ENCODE measurements at regions not wholly inside any gene's neighbourhood (a gene's known extent, or its start where the extent isn't known, plus 50 kb on each side); places are given as distances from the start of the nearest gene placed in this dataset.
A peak's percentile ranks its signal among the peaks of the same experiment; 100 is the strongest.

DNA sequence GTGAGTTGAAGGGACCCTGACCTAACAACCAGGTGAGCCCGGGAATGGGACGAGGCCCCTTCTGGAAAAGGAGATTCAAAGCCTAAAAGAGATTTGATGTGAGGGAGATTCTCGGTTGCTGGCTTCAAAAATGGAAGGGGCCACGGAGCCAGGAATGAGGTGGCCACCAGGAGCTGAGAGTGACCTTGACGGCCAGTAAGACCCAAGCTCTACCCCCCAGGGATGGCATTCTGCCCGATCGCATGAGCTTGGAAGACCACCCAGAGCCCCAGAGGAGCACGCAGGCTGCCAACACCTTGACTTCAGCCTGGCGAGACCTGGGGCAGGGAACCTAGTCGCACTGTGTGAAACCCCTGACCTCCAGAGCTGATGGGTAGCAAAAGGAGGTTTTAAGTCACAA is 163.9 kb downstream of the BMP7 start:
- H3K9me3 Mint-ChIP-seq: peaks cover 2% of the 10 kb centered on the region in 2 experiments; a peak in 2 of 5 replicates
- no peak overlapping the region for H2BK120ac ChIP-seq (ENCODE audit: low read depth, low read length, poor library complexity, severe bottlenecking)
- H3K4me3 Mint-ChIP-seq: no peak overlapping the region
- TF ChIP-seq, protein P1, sequence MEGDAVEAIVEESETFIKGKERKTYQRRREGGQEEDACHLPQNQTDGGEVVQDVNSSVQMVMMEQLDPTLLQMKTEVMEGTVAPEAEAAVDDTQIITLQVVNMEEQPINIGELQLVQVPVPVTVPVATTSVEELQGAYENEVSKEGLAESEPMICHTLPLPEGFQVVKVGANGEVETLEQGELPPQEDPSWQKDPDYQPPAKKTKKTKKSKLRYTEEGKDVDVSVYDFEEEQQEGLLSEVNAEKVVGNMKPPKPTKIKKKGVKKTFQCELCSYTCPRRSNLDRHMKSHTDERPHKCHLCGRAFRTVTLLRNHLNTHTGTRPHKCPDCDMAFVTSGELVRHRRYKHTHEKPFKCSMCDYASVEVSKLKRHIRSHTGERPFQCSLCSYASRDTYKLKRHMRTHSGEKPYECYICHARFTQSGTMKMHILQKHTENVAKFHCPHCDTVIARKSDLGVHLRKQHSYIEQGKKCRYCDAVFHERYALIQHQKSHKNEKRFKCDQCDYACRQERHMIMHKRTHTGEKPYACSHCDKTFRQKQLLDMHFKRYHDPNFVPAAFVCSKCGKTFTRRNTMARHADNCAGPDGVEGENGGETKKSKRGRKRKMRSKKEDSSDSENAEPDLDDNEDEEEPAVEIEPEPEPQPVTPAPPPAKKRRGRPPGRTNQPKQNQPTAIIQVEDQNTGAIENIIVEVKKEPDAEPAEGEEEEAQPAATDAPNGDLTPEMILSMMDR (conservative IDR thresholded peaks at IDR 0.05): no peak
- no peak overlapping the region for H3K14ac ChIP-seq (ENCODE audit: insufficient read depth, low read length)
- no peaks in the 10 kb centered on the region; a peak in 1 of 7 replicates for H3K36me3 Mint-ChIP-seq (ENCODE audit: insufficient read depth in 1 of 3, low read depth in 3 of 3)
- no peak overlapping the region for H2BK20ac ChIP-seq (ENCODE audit: low read depth, low read length, poor library complexity, severe bottlenecking)
- no peaks in the 10 kb centered on the region for H3K9me3 ChIP-seq (ENCODE audit: control insufficient read depth, low read depth, low read length)
- no peak overlapping the region for H3K27ac ChIP-seq (ENCODE audit: insufficient read length, low read depth, low read length)
- no peaks in the 10 kb centered on the region for H3K27me3 ChIP-seq (ENCODE audit: insufficient read depth, low read length)
- no CpG with 5 or more reads among the region's 10 CpGs for WGBS (ENCODE audit: extremely low coverage, insufficient read length, low lambda C conversion rate)
- no peak overlapping the region for H3K56ac ChIP-seq (ENCODE audit: insufficient read length, low read depth, low read length)
- no peak overlapping the region for H4K5ac ChIP-seq (ENCODE audit: insufficient read length, low read depth, low read length)
- H2BK12ac ChIP-seq (ENCODE audit: insufficient read length, low read depth, low read length): no peak overlapping the region
- no peak overlapping the region for H3K9ac ChIP-seq (ENCODE audit: extremely low read depth, insufficient read length, low read length)
- H3K79me1 ChIP-seq (ENCODE audit: insufficient read depth, low read depth, low read length, poor library complexity, severe bottlenecking): no peaks in the 10 kb centered on the region
- no peak overlapping the region for H3K18ac ChIP-seq (ENCODE audit: insufficient read length, low read depth, low read length)
- no peak overlapping the region for H3K4me2 ChIP-seq (ENCODE audit: insufficient read depth, insufficient read length, low read length)
- H4K8ac ChIP-seq (replicated peaks; ENCODE audit: insufficient read length, low read depth, low read length): no peak overlapping the region
- no peaks in the 10 kb centered on the region for H3K23me2 ChIP-seq (ENCODE audit: insufficient read length, low read depth, low read length, poor library complexity, severe bottlenecking)
- no peak overlapping the region for H2AFZ ChIP-seq (ENCODE audit: low read length)
- no peak overlapping the region for H2BK15ac ChIP-seq (ENCODE audit: low read depth, low read length)
- no peaks in the 10 kb centered on the region for H4K20me1 ChIP-seq (ENCODE audit: control insufficient read depth, insufficient read depth, insufficient read length)
- no peaks in the 10 kb centered on the region for H3K79me2 ChIP-seq (ENCODE audit: insufficient read depth, low read length)
- no peak overlapping the region for H4K91ac ChIP-seq (ENCODE audit: insufficient read length, low read depth, low read length)
- no peak overlapping the region for H3K4ac ChIP-seq (ENCODE audit: low read depth, low read length)
- H3K27me3 Mint-ChIP-seq (ENCODE audit: low read depth): peaks cover 36% of the 10 kb centered on the region
- peak overlapping the region in 1 of 3 experiments; percentile 44; a peak in 1 of 7 replicates for H3K27ac Mint-ChIP-seq
- H3T11ph ChIP-seq (ENCODE audit: low read length): no peak overlapping the region
- H2BK5ac ChIP-seq (ENCODE audit: insufficient read length, low read length): no peak overlapping the region
- DNase-seq: no peak
- no peaks in the 10 kb centered on the region for H3K4me1 ChIP-seq (ENCODE audit: insufficient read depth, low read length)
- H3K23ac ChIP-seq (ENCODE audit: insufficient read length, low read depth, low read length): no peak overlapping the region
- no peak overlapping the region for H2AK5ac ChIP-seq (ENCODE audit: insufficient read length, low read length)
- H3K4me1 Mint-ChIP-seq: peaks cover 15 to 18% of the 10 kb centered on the region in 2 experiments
